Liver (tissue), 3 donors: ENCODE measurements at regions not wholly inside any gene's neighbourhood (a gene's known extent, or its start where the extent isn't known, plus 50 kb on each side); places are given as distances from the start of the nearest gene placed in this dataset.

Source experiments
- CTCF ChIP-seq: fragments of 150-350 bp; IDR thresholded peaks from 2 replicates; pipeline ENCODE4 v1.5.1; 2017; ENCODE audit warnings: improper control_type of control experiment, low read depth, low read length; ENCODE audit not compliant: missing input control
- JUND ChIP-seq, 2 donors: IDR thresholded peaks; 2 replicates each; pipeline ENCODE4 v1.6.1; 2016; ENCODE audit warnings: antibody characterized with exemption in 2 of 2
- MAX ChIP-seq: IDR thresholded peaks from 2 replicates; pipeline ENCODE4 v1.6.1; 2016; ENCODE audit warnings: antibody characterized with exemption
- TAF1 ChIP-seq: conservative IDR thresholded peaks from 2 replicates; pipeline ENCODE4 v1.6.1; 2016; ENCODE audit warnings: antibody characterized with exemption, mild to moderate bottlenecking
- YY1 ChIP-seq: IDR thresholded peaks from 2 replicates; pipeline ENCODE4 v1.6.1; 2016; ENCODE audit warnings: antibody characterized with exemption, mild to moderate bottlenecking
- ZBTB33 ChIP-seq: IDR thresholded peaks from 2 replicates; pipeline ENCODE4 v1.6.1; 2016; ENCODE audit warnings: antibody characterized with exemption
- donor health status: healthy.
- donor health status: healthy.

- no peak for TF ChIP-seq CTCF
- TF ChIP-seq ZBTB33, result no peak
- no peak for TF ChIP-seq YY1
- no peak for TF ChIP-seq JUND (IDR thresholded peaks at IDR 0.05)
- TF ChIP-seq TAF1, result no peak
- TF ChIP-seq MAX, result no peak
Observed at GRCh38 chr2:156708051-156708450, 271.9 kb downstream of the GPD2 start.
